Retinal pigment epithelial cell (primary cell): ENCODE measurements at regions not wholly inside any gene's neighbourhood (a gene's known extent, or its start where the extent isn't known, plus 50 kb on each side); places are given as distances from the start of the nearest gene placed in this dataset.

Source experiments
- DNase-seq: peaks from one replicate; pipeline ENCODE4 v3.0.0-alpha.2; 2010; ENCODE audit warnings: low read depth
- H3K4me3 ChIP-seq: 2 replicates; pipeline ENCODE4 v1.5.1; 2011; ENCODE audit warnings: mild to moderate bottlenecking, low read length, control low read depth, moderate library complexity
- CTCF ChIP-seq: conservative IDR thresholded peaks from 2 replicates; pipeline ENCODE4 v1.5.1; 2011; ENCODE audit warnings: low read depth, low read length, control low read depth, inconsistent platforms

- no peak for DNase-seq
- no peak overlapping the region for H3K4me3 ChIP-seq
- TF ChIP-seq CTCF, result no peak
Observed at GRCh38 chr1:186518822-186519381, 58.0 kb upstream of the PDC start.

- TF ChIP-seq CTCF, result no peak
- no peak for DNase-seq
- H3K4me3 ChIP-seq, result no peak overlapping the region
Observed at GRCh38 chr1:186518395-186518794, 57.5 kb upstream of the PDC start.

- no peak for DNase-seq
- TF ChIP-seq CTCF, result no peak
- H3K4me3 ChIP-seq, result no peak overlapping the region
Observed at GRCh38 chr1:186514367-186514766, 53.5 kb upstream of the PDC start.

GRCh38 chr1:186513526-186513925, 52.6 kb upstream of the PDC start:
- DNase-seq, result peak; percentile 83
- no peak for TF ChIP-seq CTCF
- H3K4me3 ChIP-seq, result no peak overlapping the region

- TF ChIP-seq CTCF, result no peak
- no peak overlapping the region for H3K4me3 ChIP-seq
- no peak for DNase-seq
Observed at GRCh38 chr1:186512698-186513457, 52.0 kb upstream of the PDC start.

GRCh38 chr1:186511761-186512637, 51.1 kb upstream of the PDC start:
- no peak for DNase-seq
- TF ChIP-seq CTCF, result no peak
- no peak overlapping the region for H3K4me3 ChIP-seq
